ENCODE measurements at regions not wholly inside any gene's neighbourhood (a gene's known extent, or its start where the extent isn't known, plus 50 kb on each side); places are given as distances from the start of the nearest gene placed in this dataset.

DNA sequence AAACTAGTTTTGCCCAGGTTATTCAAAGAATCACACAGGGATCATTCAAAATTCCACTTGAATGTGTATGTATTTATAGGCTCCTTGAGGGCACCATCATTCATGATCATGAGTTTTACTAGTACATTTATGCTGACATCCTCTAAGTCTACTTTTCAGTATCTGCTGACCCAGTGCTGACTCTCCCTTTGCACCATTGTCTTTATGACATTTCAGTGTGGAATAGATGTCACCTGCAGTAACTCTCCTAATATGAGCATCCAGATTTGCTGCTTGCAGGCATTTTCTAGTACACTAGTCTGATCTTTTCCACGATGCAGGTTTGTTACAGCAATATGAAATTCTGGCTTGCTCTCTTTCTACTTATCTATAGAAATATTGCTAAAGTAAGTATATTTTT, 1603.5 kb downstream of the SI start:
- no peak for TF ChIP-seq ZFP30 (CRISPR knock-in tag; IDR thresholded peaks at IDR 0.05)
- TF ChIP-seq, protein P1, sequence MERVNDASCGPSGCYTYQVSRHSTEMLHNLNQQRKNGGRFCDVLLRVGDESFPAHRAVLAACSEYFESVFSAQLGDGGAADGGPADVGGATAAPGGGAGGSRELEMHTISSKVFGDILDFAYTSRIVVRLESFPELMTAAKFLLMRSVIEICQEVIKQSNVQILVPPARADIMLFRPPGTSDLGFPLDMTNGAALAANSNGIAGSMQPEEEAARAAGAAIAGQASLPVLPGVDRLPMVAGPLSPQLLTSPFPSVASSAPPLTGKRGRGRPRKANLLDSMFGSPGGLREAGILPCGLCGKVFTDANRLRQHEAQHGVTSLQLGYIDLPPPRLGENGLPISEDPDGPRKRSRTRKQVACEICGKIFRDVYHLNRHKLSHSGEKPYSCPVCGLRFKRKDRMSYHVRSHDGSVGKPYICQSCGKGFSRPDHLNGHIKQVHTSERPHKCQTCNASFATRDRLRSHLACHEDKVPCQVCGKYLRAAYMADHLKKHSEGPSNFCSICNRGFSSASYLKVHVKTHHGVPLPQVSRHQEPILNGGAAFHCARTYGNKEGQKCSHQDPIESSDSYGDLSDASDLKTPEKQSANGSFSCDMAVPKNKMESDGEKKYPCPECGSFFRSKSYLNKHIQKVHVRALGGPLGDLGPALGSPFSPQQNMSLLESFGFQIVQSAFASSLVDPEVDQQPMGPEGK (CRISPR knock-in tag; IDR thresholded peaks at IDR 0.05; ENCODE audit: borderline replicate concordance): no peak
- TF ChIP-seq, protein P2, sequence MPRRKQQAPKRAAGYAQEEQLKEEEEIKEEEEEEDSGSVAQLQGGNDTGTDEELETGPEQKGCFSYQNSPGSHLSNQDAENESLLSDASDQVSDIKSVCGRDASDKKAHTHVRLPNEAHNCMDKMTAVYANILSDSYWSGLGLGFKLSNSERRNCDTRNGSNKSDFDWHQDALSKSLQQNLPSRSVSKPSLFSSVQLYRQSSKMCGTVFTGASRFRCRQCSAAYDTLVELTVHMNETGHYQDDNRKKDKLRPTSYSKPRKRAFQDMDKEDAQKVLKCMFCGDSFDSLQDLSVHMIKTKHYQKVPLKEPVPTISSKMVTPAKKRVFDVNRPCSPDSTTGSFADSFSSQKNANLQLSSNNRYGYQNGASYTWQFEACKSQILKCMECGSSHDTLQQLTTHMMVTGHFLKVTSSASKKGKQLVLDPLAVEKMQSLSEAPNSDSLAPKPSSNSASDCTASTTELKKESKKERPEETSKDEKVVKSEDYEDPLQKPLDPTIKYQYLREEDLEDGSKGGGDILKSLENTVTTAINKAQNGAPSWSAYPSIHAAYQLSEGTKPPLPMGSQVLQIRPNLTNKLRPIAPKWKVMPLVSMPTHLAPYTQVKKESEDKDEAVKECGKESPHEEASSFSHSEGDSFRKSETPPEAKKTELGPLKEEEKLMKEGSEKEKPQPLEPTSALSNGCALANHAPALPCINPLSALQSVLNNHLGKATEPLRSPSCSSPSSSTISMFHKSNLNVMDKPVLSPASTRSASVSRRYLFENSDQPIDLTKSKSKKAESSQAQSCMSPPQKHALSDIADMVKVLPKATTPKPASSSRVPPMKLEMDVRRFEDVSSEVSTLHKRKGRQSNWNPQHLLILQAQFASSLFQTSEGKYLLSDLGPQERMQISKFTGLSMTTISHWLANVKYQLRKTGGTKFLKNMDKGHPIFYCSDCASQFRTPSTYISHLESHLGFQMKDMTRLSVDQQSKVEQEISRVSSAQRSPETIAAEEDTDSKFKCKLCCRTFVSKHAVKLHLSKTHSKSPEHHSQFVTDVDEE (CRISPR knock-in tag; IDR thresholded peaks at IDR 0.05): no peak
- no peak for TF ChIP-seq ZNF70 (CRISPR knock-in tag; IDR thresholded peaks at IDR 0.05)
- no peak for TF ChIP-seq TOX (CRISPR knock-in tag; IDR thresholded peaks at IDR 0.05; ENCODE audit: borderline replicate concordance)
- TF ChIP-seq, protein P3, sequence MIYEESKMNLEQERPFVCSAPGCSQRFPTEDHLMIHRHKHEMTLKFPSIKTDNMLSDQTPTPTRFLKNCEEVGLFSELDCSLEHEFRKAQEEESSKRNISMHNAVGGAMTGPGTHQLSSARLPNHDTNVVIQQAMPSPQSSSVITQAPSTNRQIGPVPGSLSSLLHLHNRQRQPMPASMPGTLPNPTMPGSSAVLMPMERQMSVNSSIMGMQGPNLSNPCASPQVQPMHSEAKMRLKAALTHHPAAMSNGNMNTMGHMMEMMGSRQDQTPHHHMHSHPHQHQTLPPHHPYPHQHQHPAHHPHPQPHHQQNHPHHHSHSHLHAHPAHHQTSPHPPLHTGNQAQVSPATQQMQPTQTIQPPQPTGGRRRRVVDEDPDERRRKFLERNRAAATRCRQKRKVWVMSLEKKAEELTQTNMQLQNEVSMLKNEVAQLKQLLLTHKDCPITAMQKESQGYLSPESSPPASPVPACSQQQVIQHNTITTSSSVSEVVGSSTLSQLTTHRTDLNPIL (CRISPR knock-in tag; IDR thresholded peaks at IDR 0.05; ENCODE audit: low read depth): no peak
- no peak for TF ChIP-seq ZFP3 (CRISPR knock-in tag; IDR thresholded peaks at IDR 0.05)
- TF ChIP-seq ARNTL (CRISPR knock-in tag; IDR thresholded peaks at IDR 0.05; ENCODE audit: borderline replicate concordance, low read depth): no peak
- TF ChIP-seq PPARA (CRISPR knock-in tag; IDR thresholded peaks at IDR 0.05; ENCODE audit: borderline replicate concordance): no peak
- TF ChIP-seq SNAI2 (CRISPR knock-in tag; IDR thresholded peaks at IDR 0.05): no peak
